Gastrocnemius medialis (tissue), 4 donors: ENCODE measurements at regions not wholly inside any gene's neighbourhood (a gene's known extent, or its start where the extent isn't known, plus 50 kb on each side); places are given as distances from the start of the nearest gene placed in this dataset.

ENCODE experiments used
- CTCF ChIP-seq, 5 experiments: fragments of 450-650 bp in 3 of 5; fragments of 200-600 bp in 2 of 5; sonication (generic) in 2 of 5; IDR thresholded peaks in 4 of 5; conservative IDR thresholded peaks in 1 of 5; 1 replicate in 4 of 5; 2 replicates in 1 of 5; pipeline ENCODE4 v1.5.1; 2016 to 2019; ENCODE audit warnings: antibody characterized with exemption in 5 of 5, mild to moderate bottlenecking in 3 of 5, moderate library complexity in 3 of 5
- POLR2A ChIP-seq, 2 donors: fragments of 450-650 bp; IDR thresholded peaks; one replicate each; pipeline ENCODE4 v1.6.1; 2017; ENCODE audit warnings: antibody characterized with exemption in 2 of 2, mild to moderate bottlenecking in 2 of 2, moderate library complexity in 2 of 2

- TF ChIP-seq CTCF (IDR thresholded peaks at IDR 0.05 in 4 of 5, conservative IDR thresholded peaks at IDR 0.05 in 1 of 5) (no peak), POLR2A (IDR thresholded peaks at IDR 0.05) (no peak)
Observed at GRCh38 chr2:12467303-12467702, 249.4 kb upstream of the TRIB2 start.
